Natural killer cell treated with Interleukin-12 subunit alpha and Interleukin-12 subunit beta and Interleukin-15 and Interleukin-18, amount 100 ng/mL, for 72 hours (primary cell): ENCODE measurements at regions not wholly inside any gene's neighbourhood (a gene's known extent, or its start where the extent isn't known, plus 50 kb on each side); places are given as distances from the start of the nearest gene placed in this dataset.
"Not testable (repeated sequence)": the region's sequence is repeated elsewhere in the genome, so short reads cannot be mapped to it uniquely, and the experiment has no call there.

ENCODE experiments used
- ATAC-seq, 2 donors: fragments of 150-1000 bp; cut with Tn5 transposase in 1 of 2; sonication (Bioruptor Pico), chemical (Tn5 transposase) in 1 of 2; 2 replicates each; pipeline ENCODE4 v1.10.0; 2021
- DNase-seq: peaks from one replicate; pipeline ENCODE4 v3.0.0; 2022; ENCODE audit warnings: low spot score
- H3K27ac Mint-ChIP-seq, 2 donors: 1 replicate in 1 of 2; 2 replicates in 1 of 2; pipeline ENCODE4 v1.8.0; 2022; ENCODE audit warnings: mixed read lengths in 2 of 2, mild to moderate bottlenecking in 1 of 2, moderate library complexity in 1 of 2
- H3K27me3 Mint-ChIP-seq, 2 donors: 1 replicate in 1 of 2; 2 replicates in 1 of 2; pipeline ENCODE4 v1.8.0; 2022; ENCODE audit warnings: mixed read lengths in 2 of 2
- H3K36me3 Mint-ChIP-seq: one replicate; pipeline ENCODE4 v1.8.0; 2022; ENCODE audit warnings: mixed read lengths
- H3K4me1 Mint-ChIP-seq, 2 donors: 1 replicate in 1 of 2; 2 replicates in 1 of 2; pipeline ENCODE4 v1.8.0; 2022; ENCODE audit warnings: low read depth in 2 of 2, mixed read lengths in 2 of 2, mild to moderate bottlenecking in 1 of 2
- H3K4me3 Mint-ChIP-seq: one replicate; pipeline ENCODE4 v1.8.0; 2022; ENCODE audit warnings: mixed read lengths
- H3K9me3 Mint-ChIP-seq: 2 replicates; pipeline ENCODE4 v1.8.0; 2022; ENCODE audit warnings: mixed read lengths

DNA sequence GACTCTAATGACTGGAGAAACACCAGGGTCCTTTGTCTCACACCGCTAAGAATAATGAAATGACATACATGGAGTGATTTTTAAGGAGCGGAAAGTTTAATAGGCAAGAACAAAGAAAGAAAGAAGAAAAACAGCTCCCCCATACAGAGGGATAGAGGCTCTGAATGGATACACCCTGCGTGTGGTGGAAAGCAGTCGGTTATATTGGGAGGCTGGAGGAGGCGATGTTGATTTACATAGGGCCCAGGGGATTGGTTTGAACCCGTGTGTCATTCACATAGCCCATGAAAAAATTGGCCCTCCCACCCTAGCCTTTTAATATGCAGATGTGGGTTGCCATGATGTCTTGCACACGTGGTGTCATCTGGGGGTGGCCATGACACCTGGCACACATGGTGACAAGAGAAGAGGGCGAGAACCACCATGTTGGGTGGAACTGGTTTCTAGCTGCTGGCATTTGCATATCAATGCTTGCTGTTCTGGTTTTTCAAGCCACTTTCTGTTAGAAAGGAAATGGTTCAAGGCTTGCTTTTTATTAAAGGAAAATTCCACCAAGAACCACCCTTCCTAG lies 168.5 kb upstream of the TGIF2LY start:
- ATAC-seq, H3K4me3 Mint-ChIP-seq, DNase-seq, H3K4me1 Mint-ChIP-seq, H3K27ac Mint-ChIP-seq, H3K36me3 Mint-ChIP-seq, H3K9me3 Mint-ChIP-seq, H3K27me3 Mint-ChIP-seq: not testable (repeated sequence)
